MCF 10A (cell line): ENCODE measurements at regions not wholly inside any gene's neighbourhood (a gene's known extent, or its start where the extent isn't known, plus 50 kb on each side); places are given as distances from the start of the nearest gene placed in this dataset.

Experiments used
- BruUV-seq: library from RNA; stranded (reverse); fragments of 400-500 nt; replicated peaks from 2 replicates; lab custom pipeline; 2021; lab: Mats Ljungman, UMichigan
- CTCF ChIA-PET: fragments of 300-600 bp; sonication (Branson Sonifier 250); formaldehyde crosslinking; extraction: SDS; loops from one replicate; lab custom pipeline; 2021; ENCODE audit warnings: antibody characterized with exemption, inconsistent platforms; lab: Yijun Ruan, JAX
- POLR2A ChIA-PET: fragments of 300-600, 350-650 bp; sonication (Branson Sonifier 250); formaldehyde crosslinking; extraction: SDS; loops from one replicate; lab custom pipeline; 2020; ENCODE audit warnings: antibody characterized with exemption, inconsistent platforms; lab: Yijun Ruan, JAX
- DNase-seq: peaks from one replicate; pipeline ENCODE4 v3.0.0-alpha.2; 2018; ENCODE audit not compliant: unreplicated experiment
- H3K27ac Mint-ChIP-seq: one replicate; pipeline ENCODE4 v1.8.0; 2022; ENCODE audit warnings: mild to moderate bottlenecking, low read depth, mixed read lengths; ENCODE audit not compliant: unreplicated experiment
- H3K27me3 Mint-ChIP-seq: one replicate; pipeline ENCODE4 v1.8.0; 2022; ENCODE audit warnings: mixed read lengths; ENCODE audit not compliant: insufficient read depth, unreplicated experiment
- H3K36me3 Mint-ChIP-seq: one replicate; pipeline ENCODE4 v1.8.0; 2022; ENCODE audit warnings: mild to moderate bottlenecking, moderate library complexity, mixed read lengths; ENCODE audit not compliant: insufficient read depth, unreplicated experiment
- H3K4me1 Mint-ChIP-seq: one replicate; pipeline ENCODE4 v1.8.0; 2022; ENCODE audit warnings: mixed read lengths; ENCODE audit not compliant: insufficient read depth, unreplicated experiment
- H3K4me3 Mint-ChIP-seq: one replicate; pipeline ENCODE4 v1.8.0; 2022; ENCODE audit warnings: mild to moderate bottlenecking, moderate library complexity, mixed read lengths; ENCODE audit not compliant: unreplicated experiment
- H3K9me3 Mint-ChIP-seq: one replicate; pipeline ENCODE4 v1.8.0; 2022; ENCODE audit warnings: mixed read lengths; ENCODE audit not compliant: unreplicated experiment
- intact Hi-C: fragments of 100-400 bp; cut with micrococcal nuclease; formaldehyde crosslinking; loops from 2 replicates; pipeline ENCODE4 v1.14.1; 2022
- TF ChIP-seq, protein P1 (sequence below): fragments of 200-600 bp; IDR thresholded peaks from one replicate; pipeline ENCODE4 v1.8.0; 2022; ENCODE audit warnings: antibody characterized with exemption, mild to moderate bottlenecking; ENCODE audit not compliant: unreplicated experiment

DNA sequence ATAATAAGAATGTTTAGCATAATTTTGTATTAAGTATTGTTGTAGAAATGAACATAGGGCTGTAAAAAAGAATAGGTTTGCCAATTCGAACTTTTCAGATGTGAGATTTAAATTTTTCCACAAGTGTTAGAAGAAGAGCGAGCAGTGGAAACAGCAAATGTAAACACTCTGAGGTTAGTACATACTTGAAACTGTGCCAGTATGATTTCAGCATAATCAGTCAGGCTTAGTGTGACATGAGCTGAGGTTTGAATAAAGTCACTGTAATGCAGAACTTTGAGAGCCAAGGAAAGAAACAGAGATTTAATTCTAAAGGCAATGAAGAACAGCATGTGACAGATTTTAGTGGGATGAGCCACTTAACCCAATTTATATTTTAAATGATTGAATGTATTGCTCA, 2166.4 kb downstream of the PCDH9 start:
- intact Hi-C loops, result no loop called here

DNA sequence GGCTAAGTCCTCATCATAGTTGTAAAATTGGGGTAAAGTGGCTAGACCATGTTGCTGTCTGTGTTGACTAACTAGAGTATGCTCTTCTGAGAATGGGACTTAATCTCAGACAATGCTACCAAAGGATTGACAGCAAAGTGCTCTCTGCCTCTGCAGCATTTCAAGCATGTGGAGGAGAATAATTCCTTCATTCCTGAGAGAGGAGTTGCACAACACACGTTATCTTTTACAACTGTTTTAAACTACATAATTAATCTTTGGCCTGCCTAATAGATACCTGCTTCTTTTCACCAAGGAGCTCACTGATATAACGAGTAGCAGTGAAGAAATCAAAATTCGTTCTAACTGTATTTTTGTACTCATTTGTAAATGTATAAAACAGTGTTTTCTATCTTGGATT, 2172.2 kb downstream of the PCDH9 start:
- Mint-ChIP-seq H3K27ac (no peak overlapping the region), H3K27me3 (no peaks in the 10 kb centered on the region), H3K4me3 (no peak overlapping the region), H3K9me3 (no peaks in the 10 kb centered on the region), H3K4me1 (no peaks in the 10 kb centered on the region), H3K36me3 (no peaks in the 10 kb centered on the region)
- DNase-seq, result no peak
- intact Hi-C loops, result no loop called here
- CTCF ChIA-PET, result interaction anchor here (0.7 kb wide), 1 partner anchor 27 kb away, joined by 3 read pairs; no protein-coding TSS in a partner anchor
- no TSS peak for BruUV-seq
- TF ChIP-seq, protein P1, sequence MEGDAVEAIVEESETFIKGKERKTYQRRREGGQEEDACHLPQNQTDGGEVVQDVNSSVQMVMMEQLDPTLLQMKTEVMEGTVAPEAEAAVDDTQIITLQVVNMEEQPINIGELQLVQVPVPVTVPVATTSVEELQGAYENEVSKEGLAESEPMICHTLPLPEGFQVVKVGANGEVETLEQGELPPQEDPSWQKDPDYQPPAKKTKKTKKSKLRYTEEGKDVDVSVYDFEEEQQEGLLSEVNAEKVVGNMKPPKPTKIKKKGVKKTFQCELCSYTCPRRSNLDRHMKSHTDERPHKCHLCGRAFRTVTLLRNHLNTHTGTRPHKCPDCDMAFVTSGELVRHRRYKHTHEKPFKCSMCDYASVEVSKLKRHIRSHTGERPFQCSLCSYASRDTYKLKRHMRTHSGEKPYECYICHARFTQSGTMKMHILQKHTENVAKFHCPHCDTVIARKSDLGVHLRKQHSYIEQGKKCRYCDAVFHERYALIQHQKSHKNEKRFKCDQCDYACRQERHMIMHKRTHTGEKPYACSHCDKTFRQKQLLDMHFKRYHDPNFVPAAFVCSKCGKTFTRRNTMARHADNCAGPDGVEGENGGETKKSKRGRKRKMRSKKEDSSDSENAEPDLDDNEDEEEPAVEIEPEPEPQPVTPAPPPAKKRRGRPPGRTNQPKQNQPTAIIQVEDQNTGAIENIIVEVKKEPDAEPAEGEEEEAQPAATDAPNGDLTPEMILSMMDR, result no peak
- POLR2A ChIA-PET, result no interaction called here

More for the DNA sequence above, 2166.4 kb downstream of the PCDH9 start:
- H3K4me3 Mint-ChIP-seq, result no peak overlapping the region
- no peaks in the 10 kb centered on the region for H3K9me3 Mint-ChIP-seq
- TF ChIP-seq, protein P1, result no peak
- ChIA-PET POLR2A (no interaction called here), CTCF (no interaction called here)
- H3K27ac Mint-ChIP-seq, result no peak overlapping the region
- peaks cover 5% of the 10 kb centered on the region for H3K4me1 Mint-ChIP-seq
- H3K27me3 Mint-ChIP-seq, result no peaks in the 10 kb centered on the region
- no TSS peak for BruUV-seq
- no peak for DNase-seq
- no peaks in the 10 kb centered on the region for H3K36me3 Mint-ChIP-seq

DNA sequence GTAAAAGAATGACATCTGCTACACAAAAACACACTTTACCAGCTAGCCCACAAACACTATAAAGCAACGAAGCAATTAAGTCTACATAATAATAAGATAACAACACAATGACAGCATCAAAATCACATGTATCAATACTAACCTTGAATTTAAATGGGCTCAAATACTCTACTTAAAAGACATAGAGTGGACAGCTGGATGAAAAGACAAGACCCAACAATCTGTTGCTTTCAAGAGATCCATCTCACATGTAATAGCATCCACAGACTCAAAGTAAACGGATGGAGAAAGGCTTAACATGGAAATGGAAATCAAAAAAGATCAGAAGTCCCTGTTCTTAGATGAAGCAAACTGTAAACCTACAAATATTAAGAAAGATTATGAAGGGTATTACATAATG, 2175.9 kb downstream of the PCDH9 start:
- BruUV-seq, result no TSS peak
- Mint-ChIP-seq H3K4me3 (no peak overlapping the region), H3K36me3 (no peaks in the 10 kb centered on the region), H3K4me1 (no peaks in the 10 kb centered on the region), H3K27me3 (no peaks in the 10 kb centered on the region), H3K9me3 (no peaks in the 10 kb centered on the region), H3K27ac (no peak overlapping the region)
- POLR2A ChIA-PET, result no interaction called here
- intact Hi-C loops, result no loop called here
- CTCF ChIA-PET, result no interaction called here
- TF ChIP-seq, protein P1, result no peak
- no peak for DNase-seq

DNA sequence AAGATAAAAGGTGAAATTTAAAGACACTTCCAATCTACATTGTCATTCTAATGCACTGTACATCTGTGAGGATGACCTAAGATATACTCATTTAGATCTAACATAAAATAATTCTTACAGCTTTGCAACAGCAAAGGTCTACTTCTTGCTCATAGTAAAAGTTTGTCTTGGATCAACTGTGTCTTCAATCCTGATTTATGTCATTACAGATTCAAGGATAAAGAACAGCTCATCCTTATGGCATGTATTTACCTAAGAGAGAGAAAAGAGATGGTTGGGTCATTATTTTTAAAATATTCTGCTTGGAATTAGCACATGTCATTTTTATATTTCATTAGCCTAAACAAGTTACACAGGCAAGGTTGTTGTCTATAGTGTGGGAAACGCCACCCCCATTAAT, 2193.1 kb downstream of the PCDH9 start:
- no peak for DNase-seq
- H3K4me3 Mint-ChIP-seq, result no peak overlapping the region
- intact Hi-C loops, result no loop called here
- no peak overlapping the region for H3K27ac Mint-ChIP-seq
- ChIA-PET CTCF (no interaction called here), POLR2A (no interaction called here)
- no peaks in the 10 kb centered on the region for H3K27me3 Mint-ChIP-seq
- TF ChIP-seq, protein P1, result no peak
- H3K36me3 Mint-ChIP-seq, result no peaks in the 10 kb centered on the region
- peaks cover 7% of the 10 kb centered on the region for H3K9me3 Mint-ChIP-seq
- H3K4me1 Mint-ChIP-seq, result peaks cover 7% of the 10 kb centered on the region
- BruUV-seq, result no TSS peak
